A673 (cell line): ENCODE measurements at regions not wholly inside any gene's neighbourhood (a gene's known extent, or its start where the extent isn't known, plus 50 kb on each side); places are given as distances from the start of the nearest gene placed in this dataset.

ENCODE experiments used
- BruUV-seq: library from RNA; stranded (reverse); fragments of 400-500 nt; replicated peaks from 2 replicates; lab custom pipeline; 2021; lab: Mats Ljungman, UMichigan
- CTCF ChIA-PET: fragments of 300-600 bp; sonication (Branson Sonifier 250); formaldehyde crosslinking; loops from one replicate; lab custom pipeline; 2022; ENCODE audit warnings: antibody characterized with exemption; lab: Charles Lee
- POLR2A ChIA-PET: fragments of 300-600 bp; sonication (Branson Sonifier 250); formaldehyde crosslinking; loops from one replicate; lab custom pipeline; 2022; ENCODE audit warnings: antibody characterized with exemption; ENCODE audit not compliant: low non-redundant PET; lab: Charles Lee
- DNase-seq: peaks from one replicate; pipeline ENCODE4 v3.0.0-alpha.2; 2015; ENCODE audit warnings: low spot score
- H3K27ac ChIP-seq: fragments of 200-600 bp; sonication (generic); 2 replicates; pipeline ENCODE4 v1.5.1; 2016; ENCODE audit warnings: mixed run types, low read depth, mild to moderate bottlenecking, mixed read lengths, antibody characterized with exemption, low read length; ENCODE audit not compliant: poor library complexity, severe bottlenecking
- H3K27me3 ChIP-seq: fragments of 200-600 bp; sonication (generic); replicated peaks from 2 replicates; pipeline ENCODE4 v1.6.1; 2017; ENCODE audit warnings: mixed run types, low read depth, mild to moderate bottlenecking, mixed read lengths, antibody characterized with exemption, low read length; ENCODE audit not compliant: insufficient read depth, poor library complexity
- H3K36me3 ChIP-seq: fragments of 200-600 bp; sonication (generic); 2 replicates; pipeline ENCODE4 v1.6.1; 2016; ENCODE audit warnings: mixed run types, mild to moderate bottlenecking, mixed read lengths, antibody characterized with exemption, low read length; ENCODE audit not compliant: insufficient read depth, poor library complexity, severe bottlenecking
- H3K4me1 ChIP-seq: fragments of 200-600 bp; sonication (generic); 2 replicates; pipeline ENCODE4 v1.6.1; 2017; ENCODE audit warnings: mixed run types, mild to moderate bottlenecking, mixed read lengths, antibody characterized with exemption, low read length; ENCODE audit not compliant: insufficient read depth, poor library complexity, severe bottlenecking
- H3K4me3 ChIP-seq: fragments of 200-600 bp; sonication (generic); 2 replicates; pipeline ENCODE4 v1.5.1; 2016; ENCODE audit warnings: low read depth, mixed run types, mild to moderate bottlenecking, mixed read lengths, low read length; ENCODE audit not compliant: poor library complexity, severe bottlenecking
- H3K9me3 ChIP-seq: fragments of 200-600 bp; sonication (generic); 2 replicates; pipeline ENCODE4 v1.6.1; 2016; ENCODE audit warnings: mixed run types, low read depth, mild to moderate bottlenecking, mixed read lengths, antibody characterized with exemption, low read length; ENCODE audit not compliant: poor library complexity, severe bottlenecking
- CTCF ChIP-seq: fragments of 300-800, 200-600 bp; sonication (generic); conservative IDR thresholded peaks from 2 replicates; pipeline ENCODE4 v1.5.1; 2017; ENCODE audit warnings: low read depth, mild to moderate bottlenecking, antibody characterized with exemption, low read length, moderate library complexity, mixed read lengths
- EZH2 ChIP-seq: fragments of 200-600 bp; sonication (generic); IDR thresholded peaks from 2 replicates; pipeline ENCODE4 v1.6.1; 2017; ENCODE audit warnings: borderline replicate concordance, low read depth, mild to moderate bottlenecking, mixed read lengths, antibody characterized with exemption, low read length; ENCODE audit not compliant: poor library complexity, severe bottlenecking
- intact Hi-C: fragments of 100-400 bp; cut with micrococcal nuclease; formaldehyde crosslinking; loops from one replicate; pipeline ENCODE4 v1.10.0; 2022; ENCODE audit not compliant: unreplicated experiment

- Histone ChIP-seq H3K4me1 (no peaks in the 10 kb centered on the region), H3K4me3 (no peak overlapping the region), H3K36me3 (no peaks in the 10 kb centered on the region), H3K9me3 (no peaks in the 10 kb centered on the region), H3K27ac (no peak overlapping the region), H3K27me3 (no peaks in the 10 kb centered on the region)
- intact Hi-C loops = no loop called here
- CTCF ChIA-PET = no interaction called here
- TF ChIP-seq CTCF (no peak), EZH2 (no peak)
- POLR2A ChIA-PET = no interaction called here
- BruUV-seq = no TSS peak
- DNase-seq = no peak
Observed at GRCh38 chr6:130776287-130776925, 50.8 kb upstream of the SMLR1 start.
